Progenitor cell of endocrine pancreas (in vitro differentiated cells): ENCODE measurements at regions not wholly inside any gene's neighbourhood (a gene's known extent, or its start where the extent isn't known, plus 50 kb on each side); places are given as distances from the start of the nearest gene placed in this dataset.
A peak's percentile ranks its signal among the peaks of the same experiment; 100 is the strongest.

ENCODE experiments used
- DNase-seq: peaks from one replicate; pipeline ENCODE4 v3.0.0; 2021; ENCODE audit warnings: low spot score; ENCODE audit not compliant: unreplicated experiment
- H3K27ac Mint-ChIP-seq: 2 replicates; pipeline ENCODE4 v1.8.0; 2021; ENCODE audit warnings: mild to moderate bottlenecking, moderate library complexity, mixed read lengths
- H3K27me3 Mint-ChIP-seq: 2 replicates; pipeline ENCODE4 v1.8.0; 2021; ENCODE audit warnings: mixed read lengths
- H3K36me3 Mint-ChIP-seq: 2 replicates; pipeline ENCODE4 v1.8.0; 2022; ENCODE audit warnings: mixed read lengths; ENCODE audit not compliant: insufficient read depth
- H3K4me1 Mint-ChIP-seq: 2 replicates; pipeline ENCODE4 v1.8.0; 2021; ENCODE audit warnings: low read depth, mixed read lengths
- H3K4me3 Mint-ChIP-seq: 2 replicates; pipeline ENCODE4 v1.8.0; 2021; ENCODE audit warnings: low read depth, mild to moderate bottlenecking, moderate library complexity, mixed read lengths
- H3K9me3 Mint-ChIP-seq: 2 replicates; pipeline ENCODE4 v1.8.0; 2021; ENCODE audit warnings: low read depth, mixed read lengths
- CTCF ChIP-seq: fragments of 200-600 bp; sonication (generic); IDR thresholded peaks from one replicate; pipeline ENCODE4 v1.5.0; 2021; ENCODE audit warnings: antibody characterized with exemption, mild to moderate bottlenecking; ENCODE audit not compliant: unreplicated experiment

GRCh38 chr12:81976661-81977060 lies 217.5 kb upstream of the PPFIA2 start:
- no peaks in the 10 kb centered on the region for H3K36me3 Mint-ChIP-seq
- H3K4me3 Mint-ChIP-seq: no peak overlapping the region
- H3K27me3 Mint-ChIP-seq: no peaks in the 10 kb centered on the region
- no peak for TF ChIP-seq CTCF
- peaks cover 5% of the 10 kb centered on the region for H3K4me1 Mint-ChIP-seq
- no peak for DNase-seq
- H3K9me3 Mint-ChIP-seq: peaks cover 11% of the 10 kb centered on the region
- H3K27ac Mint-ChIP-seq: no peak overlapping the region

GRCh38 chr12:81974762-81975161 lies 215.6 kb upstream of the PPFIA2 start:
- Mint-ChIP-seq H3K4me3 (no peak overlapping the region), H3K4me1 (peaks cover 5% of the 10 kb centered on the region), H3K27me3 (no peaks in the 10 kb centered on the region), H3K9me3 (peaks cover 11% of the 10 kb centered on the region), H3K27ac (no peak overlapping the region), H3K36me3 (no peaks in the 10 kb centered on the region)
- no peak for DNase-seq
- no peak for TF ChIP-seq CTCF

GRCh38 chr12:81968421-81968820 lies 209.3 kb upstream of the PPFIA2 start:
- Mint-ChIP-seq H3K4me1 (peaks cover 13% of the 10 kb centered on the region), H3K4me3 (no peak overlapping the region), H3K27ac (peak overlapping the region; percentile 16), H3K36me3 (no peaks in the 10 kb centered on the region), H3K27me3 (no peaks in the 10 kb centered on the region), H3K9me3 (peaks cover 7% of the 10 kb centered on the region)
- TF ChIP-seq CTCF: no peak
- DNase-seq: no peak

- TF ChIP-seq CTCF: no peak
- Mint-ChIP-seq H3K27ac (no peak overlapping the region), H3K4me1 (peaks cover 12% of the 10 kb centered on the region), H3K9me3 (no peaks in the 10 kb centered on the region), H3K4me3 (no peak overlapping the region), H3K27me3 (no peaks in the 10 kb centered on the region), H3K36me3 (no peaks in the 10 kb centered on the region)
- DNase-seq: no peak
These were observed 204.5 kb upstream of the PPFIA2 start for GRCh38 chr12:81963636-81964035.

GRCh38 chr12:81963026-81963425 lies 203.9 kb upstream of the PPFIA2 start:
- no peak overlapping the region for H3K4me3 Mint-ChIP-seq
- H3K36me3 Mint-ChIP-seq: no peaks in the 10 kb centered on the region
- H3K27me3 Mint-ChIP-seq: no peaks in the 10 kb centered on the region
- H3K9me3 Mint-ChIP-seq: no peaks in the 10 kb centered on the region
- H3K27ac Mint-ChIP-seq: no peak overlapping the region
- TF ChIP-seq CTCF: no peak
- H3K4me1 Mint-ChIP-seq: peaks cover 12% of the 10 kb centered on the region
- no peak for DNase-seq
